Esophagus muscularis mucosa (tissue), 4 donors: ENCODE measurements at regions not wholly inside any gene's neighbourhood (a gene's known extent, or its start where the extent isn't known, plus 50 kb on each side); places are given as distances from the start of the nearest gene placed in this dataset.
A peak's percentile ranks its signal among the peaks of the same experiment; 100 is the strongest.

Experiments
- DNase-seq: peaks from one replicate; pipeline ENCODE4 v3.0.0-alpha.2; 2017; ENCODE audit errors: extremely low spot score
- H3K27ac ChIP-seq, 4 donors: fragments of 200-600 bp; sonication (generic); replicated peaks in 1 of 4; 1 replicate in 3 of 4; 2 replicates in 1 of 4; pipeline ENCODE4 v1.5.1; 2016 to 2019; ENCODE audit warnings: mild to moderate bottlenecking in 1 of 4
- H3K27me3 ChIP-seq, 4 donors: fragments of 200-600 bp; sonication (generic); one replicate each; pipeline versions ENCODE4 v1.5.1 to v1.6.0; 2016 to 2019
- H3K36me3 ChIP-seq, 4 donors: fragments of 200-600 bp; sonication (generic); one replicate each; pipeline ENCODE4 v1.5.1; 2016 to 2019
- H3K4me1 ChIP-seq, 4 donors: fragments of 200-600 bp; sonication (generic); one replicate each; pipeline ENCODE4 v1.5.1; 2016 to 2019
- H3K4me3 ChIP-seq, 4 donors: fragments of 200-600 bp; sonication (generic); 1 replicate in 2 of 4; 2 replicates in 2 of 4; pipeline ENCODE4 v1.5.1; 2016 to 2019; ENCODE audit warnings: mild to moderate bottlenecking in 4 of 4, moderate library complexity in 1 of 4
- H3K9me3 ChIP-seq, 4 donors: fragments of 200-600 bp; sonication (generic); 1 replicate in 3 of 4; 2 replicates in 1 of 4; pipeline ENCODE4 v1.5.1; 2016 to 2019
- EP300 ChIP-seq: sonication (generic); formaldehyde crosslinking; IDR thresholded peaks from one replicate; pipeline ENCODE4 v1.6.1; 2017; ENCODE audit warnings: antibody characterized with exemption
- POLR2A ChIP-seq: fragments of 450-650 bp; IDR thresholded peaks from one replicate; pipeline ENCODE4 v1.6.1; 2017; ENCODE audit warnings: antibody characterized with exemption, moderate library complexity, mild to moderate bottlenecking, low read depth
- POLR2AphosphoS5 ChIP-seq, 2 donors: sonication (generic); formaldehyde crosslinking; IDR thresholded peaks; one replicate each; pipeline ENCODE4 v1.6.1; 2017; ENCODE audit warnings: antibody characterized with exemption in 2 of 2
- WGBS: methylation state at CpG from one replicate; pipeline ENCODE4 v1.1.5; 2018; 5-methylcytosine and 5-hydroxymethylcytosine counted together
- intact Hi-C: fragments of 100-400 bp; cut with DNase I; formaldehyde crosslinking; loops from one replicate; pipeline ENCODE4 v1.15.1; 2023
- TF ChIP-seq, protein P1 (sequence below), 3 experiments: fragments of 200-600 bp in 2 of 3; fragments of 450-650 bp in 1 of 3; sonication (generic) in 2 of 3; IDR thresholded peaks; one replicate each; pipeline ENCODE4 v1.5.1; 2017 to 2019; ENCODE audit warnings: antibody characterized with exemption in 3 of 3, mild to moderate bottlenecking in 2 of 3, moderate library complexity in 1 of 3

DNA sequence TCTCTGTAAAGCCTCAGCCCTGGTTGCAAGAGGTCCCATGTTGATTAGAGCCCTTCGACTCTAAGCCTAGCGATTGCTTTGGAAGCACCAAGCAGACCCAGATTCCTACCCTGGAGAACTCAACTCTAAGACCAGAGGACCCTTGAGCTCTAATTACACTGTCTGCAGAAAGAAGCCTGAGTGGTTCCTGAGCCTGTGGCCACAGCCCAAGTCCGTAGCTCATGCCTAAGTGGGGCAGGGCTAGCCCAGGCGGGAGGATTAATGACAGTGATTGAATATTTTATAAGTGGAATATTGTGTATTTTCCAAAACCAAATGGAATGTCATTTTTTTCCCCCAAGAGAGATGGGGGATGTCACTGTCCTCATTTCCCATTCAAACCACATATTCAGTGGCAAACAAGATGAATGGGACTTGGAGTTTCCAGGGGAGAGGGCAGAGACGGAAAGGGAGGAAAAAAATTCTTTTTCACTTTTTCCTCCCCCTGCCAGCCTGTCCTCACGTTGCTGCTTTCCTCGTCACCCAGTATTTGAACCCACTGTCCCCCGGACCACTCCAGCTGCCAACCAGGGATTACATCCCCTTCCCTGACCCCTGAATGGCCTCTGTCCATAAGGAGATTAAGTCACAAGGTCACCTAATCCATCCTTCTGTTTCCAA, 79.6 kb upstream of the CTTNBP2NL start:
- peak overlapping the region; percentile 72 to 81 (median 78) for H3K27ac ChIP-seq
- 66% methylated on average over 8 of the region's 8 CpGs for WGBS
- H3K36me3 ChIP-seq: no peaks in the 10 kb centered on the region

DNA sequence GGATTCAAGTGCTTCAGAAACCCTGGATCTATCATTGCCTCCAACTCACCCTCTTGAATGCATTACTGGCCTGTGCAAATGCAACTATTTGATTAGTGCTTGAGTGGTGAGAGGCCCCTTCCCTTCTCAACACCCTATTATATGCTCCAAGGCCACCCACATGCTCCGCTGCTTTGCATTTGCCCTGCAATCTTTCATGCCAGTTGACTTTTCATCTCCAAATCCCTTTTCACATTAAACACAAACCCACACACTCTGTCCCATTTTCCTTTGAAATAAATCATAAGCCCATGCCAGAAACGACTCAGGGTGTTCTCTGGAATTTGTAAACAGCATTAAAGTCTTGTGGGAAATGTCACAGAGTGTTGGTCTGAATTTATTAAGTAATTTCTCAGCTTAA, 78.9 kb upstream of the CTTNBP2NL start:
- H3K9me3 ChIP-seq: no peaks in the 10 kb centered on the region
- TF ChIP-seq POLR2A: no peak
- TF ChIP-seq EP300: no peak
- TF ChIP-seq, protein P1, sequence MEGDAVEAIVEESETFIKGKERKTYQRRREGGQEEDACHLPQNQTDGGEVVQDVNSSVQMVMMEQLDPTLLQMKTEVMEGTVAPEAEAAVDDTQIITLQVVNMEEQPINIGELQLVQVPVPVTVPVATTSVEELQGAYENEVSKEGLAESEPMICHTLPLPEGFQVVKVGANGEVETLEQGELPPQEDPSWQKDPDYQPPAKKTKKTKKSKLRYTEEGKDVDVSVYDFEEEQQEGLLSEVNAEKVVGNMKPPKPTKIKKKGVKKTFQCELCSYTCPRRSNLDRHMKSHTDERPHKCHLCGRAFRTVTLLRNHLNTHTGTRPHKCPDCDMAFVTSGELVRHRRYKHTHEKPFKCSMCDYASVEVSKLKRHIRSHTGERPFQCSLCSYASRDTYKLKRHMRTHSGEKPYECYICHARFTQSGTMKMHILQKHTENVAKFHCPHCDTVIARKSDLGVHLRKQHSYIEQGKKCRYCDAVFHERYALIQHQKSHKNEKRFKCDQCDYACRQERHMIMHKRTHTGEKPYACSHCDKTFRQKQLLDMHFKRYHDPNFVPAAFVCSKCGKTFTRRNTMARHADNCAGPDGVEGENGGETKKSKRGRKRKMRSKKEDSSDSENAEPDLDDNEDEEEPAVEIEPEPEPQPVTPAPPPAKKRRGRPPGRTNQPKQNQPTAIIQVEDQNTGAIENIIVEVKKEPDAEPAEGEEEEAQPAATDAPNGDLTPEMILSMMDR (IDR thresholded peaks at IDR 0.05): no peak
- no peak for TF ChIP-seq POLR2AphosphoS5 (IDR thresholded peaks at IDR 0.05)
- 29% methylated on average over 2 of the region's 2 CpGs for WGBS
- H3K27me3 ChIP-seq: no peaks in the 10 kb centered on the region
- intact Hi-C loops: no loop called here
- H3K36me3 ChIP-seq: no peaks in the 10 kb centered on the region
- H3K4me3 ChIP-seq: peak overlapping the region in 1 of 4 donors; percentile 17
- H3K4me1 ChIP-seq: peaks cover 0 to 54% (median 43%) of the 10 kb centered on the region in 4 donors
- peak overlapping the region; percentile 72 to 81 (median 78) for H3K27ac ChIP-seq
- DNase-seq: no peak

More for the DNA sequence above, 79.6 kb upstream of the CTTNBP2NL start:
- Histone ChIP-seq H3K4me3 (no peak overlapping the region), H3K27me3 (no peaks in the 10 kb centered on the region), H3K9me3 (no peaks in the 10 kb centered on the region), H3K4me1 (peaks cover 0 to 54% (median 43%) of the 10 kb centered on the region in 4 donors)
- intact Hi-C loops: no loop called here
- DNase-seq: no peak
- TF ChIP-seq POLR2AphosphoS5 (IDR thresholded peaks at IDR 0.05): peak in 1 of 2 donors; percentile 5
- TF ChIP-seq POLR2A: no peak

DNA sequence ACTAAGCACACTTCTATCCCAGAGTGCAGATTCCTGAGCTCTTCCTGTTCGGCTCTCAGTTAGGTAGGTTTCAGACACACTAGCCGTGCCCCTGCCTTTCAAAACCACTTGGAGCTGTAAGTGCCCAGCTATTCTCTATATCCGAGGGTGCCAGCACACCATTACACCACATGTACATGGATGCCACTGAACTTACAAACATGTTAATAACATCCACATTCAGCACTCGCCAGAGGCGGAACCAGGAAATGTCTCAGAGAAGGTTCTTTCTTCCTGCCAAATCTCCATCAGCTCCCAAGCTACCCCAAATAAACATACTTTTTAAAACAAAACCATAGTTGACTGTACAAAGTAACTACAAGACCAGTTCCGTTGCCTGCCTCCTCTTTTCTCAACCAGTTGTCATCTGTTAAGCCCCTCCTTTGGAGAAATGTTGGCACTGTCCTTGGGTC, 78.4 kb upstream of the CTTNBP2NL start:
- Histone ChIP-seq H3K9me3 (no peaks in the 10 kb centered on the region), H3K27me3 (no peaks in the 10 kb centered on the region), H3K4me3 (peak overlapping the region in 2 of 4 donors; percentile 13 to 17), H3K4me1 (peaks cover 0 to 54% (median 43%) of the 10 kb centered on the region in 4 donors), H3K27ac (peak overlapping the region; percentile 72 to 81 (median 78)), H3K36me3 (no peaks in the 10 kb centered on the region)
- 40% methylated on average over 6 of the region's 6 CpGs for WGBS
- no peak for DNase-seq
- intact Hi-C loops: no loop called here
- no peak for TF ChIP-seq POLR2A
- no peak for TF ChIP-seq POLR2AphosphoS5 (IDR thresholded peaks at IDR 0.05)
- TF ChIP-seq EP300: no peak
- TF ChIP-seq, protein P1 (IDR thresholded peaks at IDR 0.05): no peak

DNA sequence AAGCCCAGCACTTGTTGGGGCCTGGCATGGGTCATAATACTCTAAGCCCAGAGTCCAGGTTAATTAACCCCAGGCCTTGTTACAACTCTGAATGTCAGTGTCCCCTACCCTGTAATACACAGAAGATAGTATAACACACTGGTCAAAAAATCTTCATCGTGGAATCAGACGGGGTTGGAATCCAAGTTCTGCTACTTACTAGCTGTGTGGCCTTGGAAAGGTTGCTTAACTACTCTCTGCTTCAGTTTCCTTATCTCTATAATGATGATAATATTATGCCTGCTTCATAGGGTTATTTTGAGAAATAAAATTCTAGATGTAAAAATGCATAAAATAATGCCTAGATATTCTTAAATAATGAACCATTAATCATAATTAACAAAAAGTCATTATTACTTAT, 77.8 kb upstream of the CTTNBP2NL start:
- TF ChIP-seq, protein P1 (IDR thresholded peaks at IDR 0.05): no peak
- TF ChIP-seq POLR2A: no peak
- TF ChIP-seq EP300: no peak
- TF ChIP-seq POLR2AphosphoS5 (IDR thresholded peaks at IDR 0.05): no peak
- H3K9me3 ChIP-seq: no peaks in the 10 kb centered on the region
- H3K27ac ChIP-seq: peak overlapping the region; percentile 72 to 81 (median 78)
- no peaks in the 10 kb centered on the region for H3K36me3 ChIP-seq
- peaks cover 0 to 54% (median 43%) of the 10 kb centered on the region in 4 donors for H3K4me1 ChIP-seq
- intact Hi-C loops: no loop called here
- DNase-seq: no peak
- peak overlapping the region in 1 of 4 donors; percentile 13 for H3K4me3 ChIP-seq
- 70% methylated on average over 2 of the region's 2 CpGs for WGBS
- H3K27me3 ChIP-seq: no peaks in the 10 kb centered on the region

DNA sequence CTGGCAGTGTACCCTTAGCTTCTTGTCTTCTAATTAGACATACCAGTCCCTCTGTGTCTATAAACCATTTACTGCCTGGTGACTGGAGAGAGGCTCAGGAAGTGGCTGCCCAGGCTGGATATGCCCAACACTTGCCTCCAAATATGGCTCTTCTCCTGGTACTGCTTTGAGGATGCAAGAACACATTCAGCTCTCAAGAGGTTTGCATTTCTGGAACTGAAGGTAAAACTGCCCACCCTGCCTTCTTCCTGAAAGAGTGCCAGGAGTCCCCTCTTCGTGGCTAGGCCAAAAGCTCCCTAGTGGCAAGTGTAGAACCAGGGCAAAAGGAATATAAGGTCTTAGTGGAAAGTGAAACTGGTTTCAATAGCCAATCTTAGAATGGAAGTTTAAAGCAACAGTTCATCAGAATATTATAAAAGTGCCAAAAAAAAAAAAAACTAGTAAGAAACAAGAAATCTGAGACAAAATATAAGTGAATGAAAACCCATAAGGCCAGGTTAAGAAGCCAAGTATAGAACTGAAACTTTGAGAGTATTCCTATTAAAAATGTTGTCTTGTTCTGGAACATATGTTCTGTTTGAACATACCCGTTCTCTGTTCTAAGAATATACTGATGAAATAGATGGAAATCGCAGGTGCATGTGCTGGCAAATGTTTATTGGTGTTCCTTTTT, 77.2 kb upstream of the CTTNBP2NL start:
- no peaks in the 10 kb centered on the region for H3K9me3 ChIP-seq
- TF ChIP-seq, protein P1 (IDR thresholded peaks at IDR 0.05): no peak
- no peak for TF ChIP-seq POLR2A
- TF ChIP-seq EP300: no peak
- TF ChIP-seq POLR2AphosphoS5 (IDR thresholded peaks at IDR 0.05): no peak
- intact Hi-C loops: no loop called here
- no peak overlapping the region for H3K4me3 ChIP-seq
- no peaks in the 10 kb centered on the region for H3K27me3 ChIP-seq
- no peaks in the 10 kb centered on the region for H3K36me3 ChIP-seq
- DNase-seq: no peak
- peaks cover 0 to 53% (median 42%) of the 10 kb centered on the region in 4 donors for H3K4me1 ChIP-seq
- H3K27ac ChIP-seq: peak overlapping the region; percentile 72 to 81 (median 78)
- 62% methylated on average over 3 of the region's 3 CpGs for WGBS
